ENCODE measurements at regions not wholly inside any gene's neighbourhood (a gene's known extent, or its start where the extent isn't known, plus 50 kb on each side); places are given as distances from the start of the nearest gene placed in this dataset.

DNA sequence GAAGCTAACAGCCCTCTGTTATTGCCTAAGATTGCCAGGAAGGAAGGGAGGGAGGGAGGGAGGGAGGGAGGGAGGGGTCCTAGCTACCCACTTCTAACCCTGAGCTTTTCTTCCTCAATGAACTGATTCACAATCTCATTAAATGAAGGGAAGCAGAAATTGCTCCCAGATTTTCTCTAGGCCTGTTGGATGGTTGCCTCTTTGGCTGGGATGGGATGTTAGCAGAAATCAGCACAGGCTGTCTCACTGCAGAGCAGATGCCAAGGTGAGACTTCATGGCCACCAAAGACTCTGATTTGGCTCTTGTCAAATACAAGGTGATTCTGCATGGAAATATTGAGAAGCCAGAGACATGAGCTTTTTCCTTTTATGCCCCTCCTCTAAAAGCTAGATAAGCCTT is 578.6 kb downstream of the ACTL7B start:
- no peak overlapping the region for H3K27ac ChIP-seq (ENCODE audit: low read depth in 1 of 2, low read length in 1 of 2)
- H3K36me3 ChIP-seq (ENCODE audit: control insufficient read depth in 4 of 4, insufficient read depth in 4 of 4, low read length in 4 of 4), result no peaks in the 10 kb centered on the region
- ATAC-seq (ENCODE audit: insufficient read depth, low FRiP score), result no peak
- no peak for DNase-seq
- H3K9me3 ChIP-seq (ENCODE audit: control insufficient read depth in 4 of 4, insufficient read depth in 3 of 4, low read length in 3 of 4), result no peaks in the 10 kb centered on the region
- no peaks in the 10 kb centered on the region for H3K27me3 ChIP-seq (ENCODE audit: control insufficient read depth in 3 of 3, insufficient read depth in 3 of 3, low read length in 2 of 3)
- no peak overlapping the region for H3K9ac ChIP-seq (ENCODE audit: insufficient read depth in 1 of 2, low read length in 2 of 2)
- H3K4me3 ChIP-seq, result no peak overlapping the region
- peaks cover 0 to 6% (median 0%) of the 10 kb centered on the region in 5 donors for H3K4me1 ChIP-seq (ENCODE audit: control insufficient read depth in 5 of 5, insufficient read depth in 5 of 5, low read length in 5 of 5)
- TF ChIP-seq, protein P1, sequence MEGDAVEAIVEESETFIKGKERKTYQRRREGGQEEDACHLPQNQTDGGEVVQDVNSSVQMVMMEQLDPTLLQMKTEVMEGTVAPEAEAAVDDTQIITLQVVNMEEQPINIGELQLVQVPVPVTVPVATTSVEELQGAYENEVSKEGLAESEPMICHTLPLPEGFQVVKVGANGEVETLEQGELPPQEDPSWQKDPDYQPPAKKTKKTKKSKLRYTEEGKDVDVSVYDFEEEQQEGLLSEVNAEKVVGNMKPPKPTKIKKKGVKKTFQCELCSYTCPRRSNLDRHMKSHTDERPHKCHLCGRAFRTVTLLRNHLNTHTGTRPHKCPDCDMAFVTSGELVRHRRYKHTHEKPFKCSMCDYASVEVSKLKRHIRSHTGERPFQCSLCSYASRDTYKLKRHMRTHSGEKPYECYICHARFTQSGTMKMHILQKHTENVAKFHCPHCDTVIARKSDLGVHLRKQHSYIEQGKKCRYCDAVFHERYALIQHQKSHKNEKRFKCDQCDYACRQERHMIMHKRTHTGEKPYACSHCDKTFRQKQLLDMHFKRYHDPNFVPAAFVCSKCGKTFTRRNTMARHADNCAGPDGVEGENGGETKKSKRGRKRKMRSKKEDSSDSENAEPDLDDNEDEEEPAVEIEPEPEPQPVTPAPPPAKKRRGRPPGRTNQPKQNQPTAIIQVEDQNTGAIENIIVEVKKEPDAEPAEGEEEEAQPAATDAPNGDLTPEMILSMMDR (IDR thresholded peaks at IDR 0.05; ENCODE audit: control extremely low read depth, extremely low read depth), result no peak

DNA sequence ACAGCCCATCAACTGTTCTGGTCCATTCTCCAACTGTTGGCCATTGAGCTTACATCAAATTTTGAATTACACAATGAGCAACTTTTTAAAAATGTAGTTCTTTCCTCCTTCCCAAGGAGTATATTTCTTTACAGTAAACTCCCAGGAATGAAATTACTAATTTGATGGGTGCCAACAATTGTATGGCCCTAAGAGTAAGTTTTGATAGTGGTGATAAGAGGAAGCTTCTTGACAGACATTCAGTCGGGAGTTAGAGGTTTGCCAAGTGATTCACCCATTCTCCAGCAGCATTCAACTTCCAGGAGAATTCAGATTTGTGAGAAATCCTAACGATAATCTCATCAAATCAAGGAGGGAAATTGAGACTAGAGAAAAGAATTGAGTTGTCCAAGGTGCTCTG is 579.9 kb downstream of the ACTL7B start:
- Histone ChIP-seq H3K36me3 (ENCODE audit: control insufficient read depth in 4 of 4, insufficient read depth in 4 of 4, low read length in 4 of 4) (no peaks in the 10 kb centered on the region), H3K27me3 (ENCODE audit: control insufficient read depth in 3 of 3, insufficient read depth in 3 of 3, low read length in 2 of 3) (no peaks in the 10 kb centered on the region), H3K27ac (ENCODE audit: low read depth in 1 of 2, low read length in 1 of 2) (no peak overlapping the region), H3K4me3 (no peak overlapping the region), H3K9ac (ENCODE audit: insufficient read depth in 1 of 2, low read length in 2 of 2) (no peak overlapping the region), H3K9me3 (ENCODE audit: control insufficient read depth in 4 of 4, insufficient read depth in 3 of 4, low read length in 3 of 4) (no peaks in the 10 kb centered on the region), H3K4me1 (ENCODE audit: control insufficient read depth in 5 of 5, insufficient read depth in 5 of 5, low read length in 5 of 5) (peaks cover 0 to 15% (median 0%) of the 10 kb centered on the region in 5 donors)
- ATAC-seq (ENCODE audit: insufficient read depth, low FRiP score), result no peak
- WGBS, 2 donors, result 92 to 93% methylated on average over 2 of the region's 2 CpGs
- DNase-seq, result no peak
- TF ChIP-seq, protein P1 (IDR thresholded peaks at IDR 0.05; ENCODE audit: control extremely low read depth, extremely low read depth), result no peak

DNA sequence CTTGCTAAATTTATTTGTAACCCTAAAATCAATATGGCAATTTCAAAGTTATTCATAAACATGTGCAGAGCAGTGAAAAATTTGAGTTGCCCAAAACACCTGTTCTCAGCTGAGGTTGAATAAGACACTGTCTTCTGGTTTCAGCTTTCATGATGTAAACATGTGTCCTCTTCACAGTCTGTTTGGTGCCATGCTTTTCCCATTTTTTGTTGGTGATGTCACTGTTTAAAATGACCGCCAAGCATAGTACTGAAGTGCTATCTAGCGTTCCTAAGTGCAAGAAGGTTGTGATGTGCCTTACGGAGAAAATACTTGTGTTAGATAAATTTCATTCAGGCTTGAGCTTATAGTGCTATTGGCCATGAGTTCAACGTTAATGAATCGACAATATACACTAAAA is 580.8 kb downstream of the ACTL7B start:
- WGBS, 2 donors, result 91 to 96% methylated on average over 5 of the region's 5 CpGs
- ATAC-seq (ENCODE audit: insufficient read depth, low FRiP score), result no peak
- Histone ChIP-seq H3K9me3 (ENCODE audit: control insufficient read depth in 4 of 4, insufficient read depth in 3 of 4, low read length in 3 of 4) (no peaks in the 10 kb centered on the region), H3K27ac (ENCODE audit: low read depth in 1 of 2, low read length in 1 of 2) (no peak overlapping the region), H3K9ac (ENCODE audit: insufficient read depth in 1 of 2, low read length in 2 of 2) (no peak overlapping the region), H3K4me3 (no peak overlapping the region), H3K36me3 (ENCODE audit: control insufficient read depth in 4 of 4, insufficient read depth in 4 of 4, low read length in 4 of 4) (no peaks in the 10 kb centered on the region), H3K4me1 (ENCODE audit: control insufficient read depth in 5 of 5, insufficient read depth in 5 of 5, low read length in 5 of 5) (peaks cover 0 to 23% (median 0%) of the 10 kb centered on the region in 5 donors), H3K27me3 (ENCODE audit: control insufficient read depth in 3 of 3, insufficient read depth in 3 of 3, low read length in 2 of 3) (no peaks in the 10 kb centered on the region)
- DNase-seq, result no peak
- TF ChIP-seq, protein P1 (IDR thresholded peaks at IDR 0.05; ENCODE audit: control extremely low read depth, extremely low read depth), result no peak

DNA sequence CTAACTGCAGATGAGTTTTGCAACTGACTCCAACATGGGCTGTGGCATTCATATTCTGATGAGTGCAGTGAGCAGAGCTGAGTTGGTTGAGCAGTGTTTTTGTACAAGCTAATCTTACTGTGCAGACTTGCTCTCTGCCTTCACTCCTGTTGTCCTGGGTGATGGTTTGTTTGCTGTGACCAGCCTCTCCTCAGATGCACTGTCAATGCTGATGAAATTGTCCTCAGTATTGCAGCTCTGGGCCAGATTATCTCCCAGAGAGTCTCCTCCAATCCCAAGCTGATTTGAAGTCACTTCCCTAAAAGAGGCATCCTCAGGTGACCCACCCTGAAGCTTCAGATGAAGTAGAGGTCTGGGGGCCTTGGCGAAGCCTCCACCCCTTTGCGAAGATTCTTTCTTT is 581.8 kb downstream of the ACTL7B start:
- H3K4me1 ChIP-seq (ENCODE audit: control insufficient read depth in 5 of 5, insufficient read depth in 5 of 5, low read length in 5 of 5), result peaks cover 0 to 26% (median 0%) of the 10 kb centered on the region in 5 donors
- TF ChIP-seq, protein P1 (IDR thresholded peaks at IDR 0.05; ENCODE audit: control extremely low read depth, extremely low read depth), result no peak
- H3K27me3 ChIP-seq (ENCODE audit: control insufficient read depth in 3 of 3, insufficient read depth in 3 of 3, low read length in 2 of 3), result no peaks in the 10 kb centered on the region
- no peak for ATAC-seq (ENCODE audit: insufficient read depth, low FRiP score)
- DNase-seq, result no peak
- no peaks in the 10 kb centered on the region for H3K36me3 ChIP-seq (ENCODE audit: control insufficient read depth in 4 of 4, insufficient read depth in 4 of 4, low read length in 4 of 4)
- H3K4me3 ChIP-seq, result no peak overlapping the region
- H3K9ac ChIP-seq (ENCODE audit: insufficient read depth in 1 of 2, low read length in 2 of 2), result no peak overlapping the region
- no peak overlapping the region for H3K27ac ChIP-seq (ENCODE audit: low read depth in 1 of 2, low read length in 1 of 2)
- 96 to 97% methylated on average over 2 of the region's 2 CpGs for WGBS, 2 donors
- no peaks in the 10 kb centered on the region for H3K9me3 ChIP-seq (ENCODE audit: control insufficient read depth in 4 of 4, insufficient read depth in 3 of 4, low read length in 3 of 4)
